ENCODE measurements at regions not wholly inside any gene's neighbourhood (a gene's known extent, or its start where the extent isn't known, plus 50 kb on each side); places are given as distances from the start of the nearest gene placed in this dataset.

- no peaks in the 10 kb centered on the region for H4K20me1 ChIP-seq (ENCODE audit: insufficient read depth, low read length, poor library complexity, severe bottlenecking)
- no peaks in the 10 kb centered on the region for H3K9me3 ChIP-seq (ENCODE audit: insufficient read depth, low read depth, low read length)
- H3K4me3 ChIP-seq (ENCODE audit: low read length, poor library complexity, severe bottlenecking): no peak overlapping the region
- H3K27me3 ChIP-seq (ENCODE audit: insufficient read depth, low read length, poor library complexity, severe bottlenecking): no peaks in the 10 kb centered on the region
- no peak overlapping the region for H3K4me2 ChIP-seq (ENCODE audit: low read depth, low read length, poor library complexity, severe bottlenecking)
- TF ChIP-seq CTCF (conservative IDR thresholded peaks at IDR 0.05; ENCODE audit: low read length) (no peak), EZH2phosphoT487 (IDR thresholded peaks at IDR 0.05; ENCODE audit: borderline replicate concordance) (no peak)
- no peaks in the 10 kb centered on the region for H3F3A ChIP-seq (ENCODE audit: low read depth)
- H3K9ac ChIP-seq (ENCODE audit: low read depth, low read length, poor library complexity, severe bottlenecking): no peak overlapping the region
- H3K9me2 ChIP-seq (replicated peaks; ENCODE audit: low read depth, low read length): no peaks in the 10 kb centered on the region
- peaks cover 6% of the 10 kb centered on the region for H3K4me1 ChIP-seq (ENCODE audit: insufficient read depth, low read length, poor library complexity, severe bottlenecking)
- H3K79me2 ChIP-seq (ENCODE audit: insufficient read depth, low read length): no peaks in the 10 kb centered on the region
- no peaks in the 10 kb centered on the region for H3K36me3 ChIP-seq (ENCODE audit: insufficient read depth, low read length)
- H2AFZ ChIP-seq (ENCODE audit: low read length): no peak overlapping the region
Measured at GRCh38 chr2:39529836-39530235, 92.8 kb upstream of the MAP4K3 start.

- Histone ChIP-seq H3K27me3 (ENCODE audit: insufficient read depth, low read length, poor library complexity, severe bottlenecking) (no peaks in the 10 kb centered on the region), H3K4me1 (ENCODE audit: insufficient read depth, low read length, poor library complexity, severe bottlenecking) (peaks cover 6% of the 10 kb centered on the region), H3K4me2 (ENCODE audit: low read depth, low read length, poor library complexity, severe bottlenecking) (no peak overlapping the region), H3K79me2 (ENCODE audit: insufficient read depth, low read length) (no peaks in the 10 kb centered on the region), H3K4me3 (ENCODE audit: low read length, poor library complexity, severe bottlenecking) (no peak overlapping the region), H4K20me1 (ENCODE audit: insufficient read depth, low read length, poor library complexity, severe bottlenecking) (no peaks in the 10 kb centered on the region), H3F3A (ENCODE audit: low read depth) (no peaks in the 10 kb centered on the region), H3K9ac (ENCODE audit: low read depth, low read length, poor library complexity, severe bottlenecking) (no peak overlapping the region), H2AFZ (ENCODE audit: low read length) (no peak overlapping the region), H3K9me3 (ENCODE audit: insufficient read depth, low read depth, low read length) (no peaks in the 10 kb centered on the region), H3K36me3 (ENCODE audit: insufficient read depth, low read length) (no peaks in the 10 kb centered on the region), H3K9me2 (replicated peaks; ENCODE audit: low read depth, low read length) (no peaks in the 10 kb centered on the region)
- TF ChIP-seq CTCF (conservative IDR thresholded peaks at IDR 0.05; ENCODE audit: low read length): no peak
- no peak for TF ChIP-seq EZH2phosphoT487 (IDR thresholded peaks at IDR 0.05; ENCODE audit: borderline replicate concordance)
Measured at GRCh38 chr2:39530411-39530866, 93.4 kb upstream of the MAP4K3 start.

GRCh38 chr2:39531220-39531777 is 94.2 kb upstream of the MAP4K3 start:
- Histone ChIP-seq H3K36me3 (ENCODE audit: insufficient read depth, low read length) (no peaks in the 10 kb centered on the region), H3K9me3 (ENCODE audit: insufficient read depth, low read depth, low read length) (no peaks in the 10 kb centered on the region), H3K4me1 (ENCODE audit: insufficient read depth, low read length, poor library complexity, severe bottlenecking) (peaks cover 6% of the 10 kb centered on the region), H3K4me2 (ENCODE audit: low read depth, low read length, poor library complexity, severe bottlenecking) (no peak overlapping the region), H2AFZ (ENCODE audit: low read length) (no peak overlapping the region), H3K79me2 (ENCODE audit: insufficient read depth, low read length) (no peaks in the 10 kb centered on the region), H3K4me3 (ENCODE audit: low read length, poor library complexity, severe bottlenecking) (no peak overlapping the region), H3K9me2 (replicated peaks; ENCODE audit: low read depth, low read length) (no peaks in the 10 kb centered on the region), H4K20me1 (ENCODE audit: insufficient read depth, low read length, poor library complexity, severe bottlenecking) (no peaks in the 10 kb centered on the region), H3F3A (ENCODE audit: low read depth) (no peaks in the 10 kb centered on the region), H3K27me3 (ENCODE audit: insufficient read depth, low read length, poor library complexity, severe bottlenecking) (no peaks in the 10 kb centered on the region), H3K9ac (ENCODE audit: low read depth, low read length, poor library complexity, severe bottlenecking) (no peak overlapping the region)
- TF ChIP-seq EZH2phosphoT487 (IDR thresholded peaks at IDR 0.05; ENCODE audit: borderline replicate concordance) (no peak), CTCF (conservative IDR thresholded peaks at IDR 0.05; ENCODE audit: low read length) (no peak)

Measured in Loucy (cell line).